ENCODE measurements at regions not wholly inside any gene's neighbourhood (a gene's known extent, or its start where the extent isn't known, plus 50 kb on each side); places are given as distances from the start of the nearest gene placed in this dataset.

GRCh38 chr4:159673221-159673620 lies 570.3 kb downstream of the RAPGEF2 start:
- TF ChIP-seq CTCF (IDR thresholded peaks at IDR 0.05; ENCODE audit: extremely low read depth, low read depth, low read length) = no peak
- H2AFZ ChIP-seq (ENCODE audit: low read length) = no peak overlapping the region
- DNase-seq (ENCODE audit: insufficient read length, low spot score, missing footprints) = no peak
- H4K20me1 ChIP-seq (ENCODE audit: insufficient read depth, low read length) = no peaks in the 10 kb centered on the region
- no peaks in the 10 kb centered on the region for H3K9me3 ChIP-seq (ENCODE audit: low read depth, low read length)
- H3K79me2 ChIP-seq (ENCODE audit: insufficient read depth, low read length) = no peaks in the 10 kb centered on the region
- no peak overlapping the region for H3K27ac ChIP-seq (ENCODE audit: low read depth, low read length)
- H3K4me1 ChIP-seq (ENCODE audit: insufficient read depth, low read length) = no peaks in the 10 kb centered on the region
- no peaks in the 10 kb centered on the region for H3K27me3 ChIP-seq (ENCODE audit: insufficient read depth, low read length)
- H3K4me2 ChIP-seq (ENCODE audit: insufficient read depth, low read length) = no peak overlapping the region
- H3K36me3 ChIP-seq (ENCODE audit: insufficient read depth, low read length) = no peaks in the 10 kb centered on the region
- no peak overlapping the region for H3K4me3 ChIP-seq (ENCODE audit: insufficient read depth, low read length)

- Histone ChIP-seq H3K79me2 (ENCODE audit: insufficient read depth, low read length) (no peaks in the 10 kb centered on the region), H3K4me3 (ENCODE audit: insufficient read depth, low read length) (no peak overlapping the region), H3K27ac (ENCODE audit: low read depth, low read length) (no peak overlapping the region), H4K20me1 (ENCODE audit: insufficient read depth, low read length) (no peaks in the 10 kb centered on the region), H3K27me3 (ENCODE audit: insufficient read depth, low read length) (no peaks in the 10 kb centered on the region), H3K9me3 (ENCODE audit: low read depth, low read length) (no peaks in the 10 kb centered on the region), H2AFZ (ENCODE audit: low read length) (no peak overlapping the region), H3K36me3 (ENCODE audit: insufficient read depth, low read length) (no peaks in the 10 kb centered on the region), H3K4me1 (ENCODE audit: insufficient read depth, low read length) (no peaks in the 10 kb centered on the region), H3K4me2 (ENCODE audit: insufficient read depth, low read length) (no peak overlapping the region)
- TF ChIP-seq CTCF (IDR thresholded peaks at IDR 0.05; ENCODE audit: extremely low read depth, low read depth, low read length) = no peak
- DNase-seq (ENCODE audit: insufficient read length, low spot score, missing footprints) = no peak
Observed at GRCh38 chr4:159674241-159674640, 571.4 kb downstream of the RAPGEF2 start.

GRCh38 chr4:159677521-159677920 lies 574.6 kb downstream of the RAPGEF2 start:
- H3K4me2 ChIP-seq (ENCODE audit: insufficient read depth, low read length) = no peak overlapping the region
- no peaks in the 10 kb centered on the region for H4K20me1 ChIP-seq (ENCODE audit: insufficient read depth, low read length)
- DNase-seq (ENCODE audit: insufficient read length, low spot score, missing footprints) = no peak
- no peak for TF ChIP-seq CTCF (IDR thresholded peaks at IDR 0.05; ENCODE audit: extremely low read depth, low read depth, low read length)
- no peaks in the 10 kb centered on the region for H3K79me2 ChIP-seq (ENCODE audit: insufficient read depth, low read length)
- no peak overlapping the region for H2AFZ ChIP-seq (ENCODE audit: low read length)
- no peak overlapping the region for H3K27ac ChIP-seq (ENCODE audit: low read depth, low read length)
- H3K27me3 ChIP-seq (ENCODE audit: insufficient read depth, low read length) = no peaks in the 10 kb centered on the region
- no peaks in the 10 kb centered on the region for H3K4me1 ChIP-seq (ENCODE audit: insufficient read depth, low read length)
- no peaks in the 10 kb centered on the region for H3K36me3 ChIP-seq (ENCODE audit: insufficient read depth, low read length)
- no peaks in the 10 kb centered on the region for H3K9me3 ChIP-seq (ENCODE audit: low read depth, low read length)
- H3K4me3 ChIP-seq (ENCODE audit: insufficient read depth, low read length) = no peak overlapping the region

- H4K20me1 ChIP-seq (ENCODE audit: insufficient read depth, low read length) = no peaks in the 10 kb centered on the region
- no peaks in the 10 kb centered on the region for H3K36me3 ChIP-seq (ENCODE audit: insufficient read depth, low read length)
- TF ChIP-seq CTCF (IDR thresholded peaks at IDR 0.05; ENCODE audit: extremely low read depth, low read depth, low read length) = no peak
- no peak overlapping the region for H3K4me3 ChIP-seq (ENCODE audit: insufficient read depth, low read length)
- DNase-seq (ENCODE audit: insufficient read length, low spot score, missing footprints) = no peak
- no peak overlapping the region for H3K27ac ChIP-seq (ENCODE audit: low read depth, low read length)
- H3K4me2 ChIP-seq (ENCODE audit: insufficient read depth, low read length) = no peak overlapping the region
- H3K9me3 ChIP-seq (ENCODE audit: low read depth, low read length) = no peaks in the 10 kb centered on the region
- H3K4me1 ChIP-seq (ENCODE audit: insufficient read depth, low read length) = no peaks in the 10 kb centered on the region
- no peak overlapping the region for H2AFZ ChIP-seq (ENCODE audit: low read length)
- H3K27me3 ChIP-seq (ENCODE audit: insufficient read depth, low read length) = no peaks in the 10 kb centered on the region
- no peaks in the 10 kb centered on the region for H3K79me2 ChIP-seq (ENCODE audit: insufficient read depth, low read length)
Observed at GRCh38 chr4:159682996-159683395, 580.1 kb downstream of the RAPGEF2 start.
